ENCODE measurements at regions not wholly inside any gene's neighbourhood (a gene's known extent, or its start where the extent isn't known, plus 50 kb on each side); places are given as distances from the start of the nearest gene placed in this dataset.
"Not testable (repeated sequence)": the region's sequence is repeated elsewhere in the genome, so short reads cannot be mapped to it uniquely, and the experiment has no call there.

- in situ Hi-C loops (cut with MboI; ENCODE audit: low sequenced_read_pairs), result no loop called here
Measured at GRCh38 chr20:24830649-24831048, 118.4 kb upstream of the CST7 start.

DNA sequence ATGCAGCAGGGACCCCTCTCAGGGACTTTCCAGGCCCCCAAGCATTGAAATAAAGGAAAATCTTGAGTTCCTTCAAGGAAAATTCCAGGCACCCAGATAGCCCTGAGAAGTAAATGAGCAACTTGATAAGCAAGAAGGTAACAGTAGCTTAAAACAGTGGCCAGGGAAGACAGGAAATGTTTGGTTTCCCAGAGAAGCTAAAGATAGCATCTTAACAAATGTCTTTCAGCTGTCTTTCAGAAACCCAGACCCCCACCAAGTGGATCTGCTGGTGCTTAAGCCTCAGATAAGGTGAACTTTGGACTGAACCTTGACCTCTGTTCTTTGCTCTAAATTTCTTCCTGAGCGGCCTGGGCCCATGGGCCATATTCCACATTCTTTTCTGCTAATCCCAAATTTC lies 117.8 kb upstream of the CST7 start:
- in situ Hi-C loops (cut with MboI; ENCODE audit: low sequenced_read_pairs), result no loop called here

DNA sequence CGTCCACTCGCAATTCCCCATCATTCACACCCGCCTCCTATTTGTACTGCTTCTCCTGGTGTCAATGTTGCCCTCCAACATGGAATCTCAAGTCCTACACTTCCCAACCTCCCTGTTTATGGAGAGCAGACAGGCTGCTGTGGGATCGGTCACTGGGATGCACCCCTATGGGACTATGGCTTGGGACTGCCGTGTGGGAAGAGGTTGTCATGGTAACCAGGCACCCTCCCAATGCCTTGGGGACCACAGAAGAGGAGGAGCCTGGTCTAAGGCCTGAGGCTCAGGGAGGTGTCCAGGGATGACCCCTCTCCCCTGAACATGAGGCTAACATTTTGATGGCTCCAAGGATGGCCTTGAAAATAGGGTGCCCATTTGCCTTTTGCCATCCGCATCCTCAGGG lies 116.6 kb upstream of the CST7 start:
- in situ Hi-C loops (cut with MboI; ENCODE audit: low sequenced_read_pairs), result no loop called here

- in situ Hi-C loops (cut with MboI; ENCODE audit: low sequenced_read_pairs), result no loop called here
Measured at GRCh38 chr20:24833592-24833991, 115.5 kb upstream of the CST7 start.

DNA sequence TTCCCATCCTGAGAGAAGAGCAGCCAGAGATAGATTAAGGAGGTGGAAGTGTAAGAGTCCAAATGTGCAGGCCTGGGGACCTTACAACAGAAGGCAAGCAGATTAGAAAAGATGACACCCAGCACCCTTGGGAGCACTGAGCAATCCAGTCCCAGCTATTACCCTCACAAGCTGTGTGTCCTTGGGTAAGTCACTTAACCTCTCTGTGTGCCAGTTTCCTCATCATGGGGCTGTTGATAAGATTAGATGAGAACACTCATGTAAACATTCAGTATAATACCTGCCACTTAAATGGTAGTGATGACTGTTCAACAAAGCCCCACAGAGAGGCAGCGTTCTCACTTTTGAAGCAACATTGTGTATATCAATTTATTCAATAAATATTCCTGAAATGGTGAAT lies 114.8 kb upstream of the CST7 start:
- in situ Hi-C loops (cut with MboI; ENCODE audit: low sequenced_read_pairs), result no loop called here

GRCh38 chr20:24835195-24835594 lies 113.9 kb upstream of the CST7 start:
- in situ Hi-C loops (cut with MboI; ENCODE audit: low sequenced_read_pairs), result no loop called here

- in situ Hi-C loops (cut with MboI; ENCODE audit: low sequenced_read_pairs), result no loop called here
Measured at GRCh38 chr20:24836041-24836533, 113.0 kb upstream of the CST7 start.

- in situ Hi-C loops (cut with MboI; ENCODE audit: low sequenced_read_pairs), result no loop called here
Measured at GRCh38 chr20:24836661-24837299, 112.3 kb upstream of the CST7 start.

GRCh38 chr20:24837781-24838450 lies 111.2 kb upstream of the CST7 start:
- in situ Hi-C loops (cut with MboI; ENCODE audit: low sequenced_read_pairs), result no loop called here

DNA sequence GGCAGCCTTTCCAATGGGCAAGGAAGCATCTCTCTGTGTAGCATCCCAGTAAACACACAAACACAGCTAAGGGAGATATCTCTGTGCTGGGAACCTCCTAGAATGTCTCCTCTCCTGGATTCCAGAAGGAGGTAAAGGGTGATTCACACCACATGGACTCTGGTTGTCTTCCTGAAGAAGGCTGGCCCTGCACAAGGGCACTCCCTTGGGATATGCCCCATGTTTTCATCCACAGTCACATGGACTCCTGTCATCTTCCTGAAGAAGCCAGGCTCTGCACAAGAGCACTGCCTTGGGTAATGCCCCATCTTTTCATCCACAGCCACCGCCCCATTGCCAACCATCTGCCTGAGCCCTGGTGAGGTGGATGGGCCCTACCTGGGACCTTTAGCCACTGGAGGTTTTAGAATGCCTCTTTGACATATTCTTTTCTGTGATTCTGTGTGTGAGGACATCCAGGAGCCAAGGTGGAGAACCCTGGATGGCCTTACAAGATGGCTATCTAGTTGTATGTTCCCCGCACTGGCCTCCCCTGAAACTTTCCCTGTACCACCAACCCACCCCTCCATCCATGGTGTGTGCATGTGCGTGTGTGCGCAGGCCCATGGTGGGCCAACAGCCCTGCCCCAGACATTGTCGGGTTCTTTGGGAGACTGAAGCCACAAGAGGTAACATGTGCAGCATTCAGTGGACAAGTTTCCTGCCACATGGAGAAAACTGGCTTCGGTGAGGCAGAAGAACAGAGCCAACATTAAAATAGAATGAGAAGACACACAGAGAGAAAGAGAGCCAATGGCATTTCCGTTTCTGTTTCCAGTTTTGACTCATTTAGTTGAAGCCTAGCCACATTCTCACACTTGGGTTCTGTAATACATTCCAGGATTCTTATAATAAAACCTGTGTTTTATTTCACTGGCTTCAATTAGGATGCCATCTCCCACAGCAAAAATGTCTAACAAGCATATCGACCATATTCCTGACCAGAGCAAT lies 110.2 kb upstream of the CST7 start:
- in situ Hi-C loops (cut with MboI; ENCODE audit: low sequenced_read_pairs), result no loop called here

- in situ Hi-C loops (cut with MboI; ENCODE audit: low sequenced_read_pairs), result no loop called here
Measured at GRCh38 chr20:24840121-24840713, 108.9 kb upstream of the CST7 start.

DNA sequence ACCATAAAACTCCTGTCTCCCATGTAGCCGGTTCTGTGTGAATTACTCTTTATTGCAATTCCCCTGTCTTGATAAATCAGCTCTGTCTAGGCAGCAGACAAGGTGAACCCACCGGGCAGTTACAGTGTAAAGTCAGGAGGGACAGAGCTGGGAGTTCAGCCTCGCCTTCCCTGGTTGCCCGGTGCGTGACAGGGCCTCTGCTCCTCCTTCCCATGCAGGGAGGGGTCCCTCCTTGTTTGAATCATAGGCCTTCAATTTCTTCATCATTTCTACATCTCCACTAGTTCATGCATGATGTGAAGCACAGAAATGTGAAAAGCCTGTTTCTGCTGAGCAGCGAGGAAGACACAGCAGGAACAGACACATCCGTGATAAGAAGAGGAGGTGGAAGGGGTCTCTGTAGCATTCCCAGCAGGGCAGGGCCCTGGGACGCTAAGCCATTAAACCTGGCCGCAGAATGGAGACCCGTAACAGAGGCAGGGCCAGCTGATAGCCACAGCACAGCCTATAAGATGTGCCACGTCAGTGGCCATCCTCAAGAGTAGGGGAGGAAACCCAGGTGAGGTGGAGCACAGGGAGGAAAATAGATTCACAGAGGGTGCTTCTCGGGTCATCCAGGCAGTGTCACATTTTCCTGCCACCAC lies 106.7 kb upstream of the CST7 start:
- in situ Hi-C loops (cut with MboI; ENCODE audit: low sequenced_read_pairs), result no loop called here

DNA sequence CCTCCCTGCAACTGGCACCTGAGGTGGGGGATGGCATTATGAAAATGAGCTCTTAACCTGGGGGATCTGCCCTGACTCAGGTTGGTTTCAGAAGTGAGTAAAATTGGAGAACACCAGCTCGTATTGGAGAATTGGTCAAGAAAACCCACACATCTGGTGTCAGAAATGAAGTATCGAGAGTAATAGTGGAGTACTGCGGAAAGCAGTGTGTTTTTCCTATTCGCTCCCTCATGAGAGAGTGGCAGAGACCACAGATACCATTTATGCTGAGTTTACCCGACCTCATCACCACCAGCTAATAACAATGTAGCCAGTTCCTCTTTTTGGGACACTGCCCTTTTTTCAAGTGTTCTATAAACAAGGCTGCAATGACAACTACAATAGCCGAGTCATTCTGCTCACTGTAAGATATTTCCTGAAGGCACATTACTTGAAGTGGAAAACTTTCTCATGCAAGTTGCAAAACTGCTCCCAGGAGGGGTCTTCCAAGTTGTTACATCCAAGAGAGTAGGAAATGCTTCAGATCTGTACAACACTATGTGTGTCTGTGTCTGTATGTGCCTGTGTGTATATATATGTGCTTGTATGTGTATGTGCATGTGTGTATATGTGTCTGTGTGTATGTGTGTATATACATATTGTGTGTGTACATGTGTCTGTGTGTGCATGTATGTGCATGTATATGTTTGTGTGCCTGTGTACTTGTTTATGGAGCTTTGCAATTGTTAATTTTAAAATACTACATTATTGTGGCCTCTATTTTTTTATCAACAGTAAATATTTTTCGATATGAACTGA lies 106.0 kb upstream of the CST7 start:
- in situ Hi-C loops (cut with MboI; ENCODE audit: low sequenced_read_pairs), result no loop called here

DNA sequence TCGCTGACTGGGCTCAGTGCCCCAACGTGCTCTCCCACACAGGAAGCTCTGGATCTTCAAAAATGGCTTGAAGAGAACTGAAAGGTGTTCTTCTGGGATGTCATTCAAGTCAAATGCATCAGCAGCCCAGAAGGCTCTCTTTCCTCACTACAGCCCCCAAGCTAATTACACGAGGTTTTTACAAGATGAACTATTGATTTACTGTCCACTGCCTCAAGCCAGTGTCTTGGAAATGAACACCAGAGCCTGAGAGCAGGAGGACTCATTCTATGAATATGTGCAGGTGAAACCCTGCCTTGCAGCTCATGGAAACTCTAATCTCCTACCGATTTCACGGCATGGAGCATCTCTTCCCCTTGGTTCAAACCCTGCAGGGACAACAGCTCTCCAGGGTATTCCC lies 98.9 kb upstream of the CST7 start:
- in situ Hi-C loops (cut with MboI; ENCODE audit: low sequenced_read_pairs), result no loop called here

GRCh38 chr20:24851346-24852019 lies 97.6 kb upstream of the CST7 start:
- in situ Hi-C loops (cut with MboI; ENCODE audit: low sequenced_read_pairs), result no loop called here

- in situ Hi-C loops (cut with MboI; ENCODE audit: low sequenced_read_pairs), result no loop called here
Measured at GRCh38 chr20:24853916-24854315, 95.2 kb upstream of the CST7 start.

- in situ Hi-C loops (cut with MboI; ENCODE audit: low sequenced_read_pairs), result no loop called here
Measured at GRCh38 chr20:24855848-24856247, 93.2 kb upstream of the CST7 start.

DNA sequence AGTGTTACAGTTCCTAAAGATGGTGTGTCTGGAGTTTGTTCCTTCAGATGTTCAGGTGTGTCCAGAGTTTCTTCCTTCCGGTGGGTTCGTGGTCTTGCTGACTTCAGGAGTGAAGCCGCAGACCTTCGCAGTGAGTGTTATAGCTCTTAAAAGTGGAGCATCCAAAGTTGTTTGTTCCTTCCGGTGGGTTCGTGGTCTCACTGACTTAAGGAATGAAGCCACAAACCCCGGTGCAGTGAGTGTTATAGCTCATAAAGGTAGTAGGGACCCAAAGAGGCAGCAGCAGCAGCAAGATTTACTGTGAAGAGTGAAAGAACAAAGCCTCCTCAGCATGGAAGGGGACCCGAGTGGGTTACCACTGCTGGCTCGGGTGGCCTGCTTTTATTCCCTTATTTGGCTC lies 90.6 kb upstream of the CST7 start:
- in situ Hi-C loops (cut with MboI; ENCODE audit: low sequenced_read_pairs), result not testable (repeated sequence)

GRCh38 chr20:24859539-24859938 lies 89.5 kb upstream of the CST7 start:
- in situ Hi-C loops (cut with MboI; ENCODE audit: low sequenced_read_pairs), result no loop called here
